NB4 (cell line): ENCODE measurements at regions not wholly inside any gene's neighbourhood (a gene's known extent, or its start where the extent isn't known, plus 50 kb on each side); places are given as distances from the start of the nearest gene placed in this dataset.

Source experiments
- CTCF ChIP-seq: IDR thresholded peaks from one replicate; pipeline ENCODE4 v1.5.1; 2012; ENCODE audit warnings: low read depth, low read length
- MAX ChIP-seq: IDR thresholded peaks from 2 replicates; pipeline ENCODE4 v1.6.1; 2011; ENCODE audit warnings: low read depth, low read length
- MYC ChIP-seq: IDR thresholded peaks from 2 replicates; pipeline ENCODE4 v1.6.1; 2011; ENCODE audit warnings: low read depth, low read length
- POLR2A ChIP-seq: IDR thresholded peaks from 2 replicates; pipeline ENCODE4 v1.6.1; 2011; ENCODE audit warnings: mild to moderate bottlenecking; ENCODE audit not compliant: insufficient read length; ENCODE audit errors: extremely low read depth

- no peak for TF ChIP-seq CTCF
- TF ChIP-seq POLR2A, result no peak
- no peak for TF ChIP-seq MYC
- TF ChIP-seq MAX, result no peak
Observed at GRCh38 chr6:28589234-28589956, 63.7 kb downstream of the GPX5 start.
